ENCODE measurements at regions not wholly inside any gene's neighbourhood (a gene's known extent, or its start where the extent isn't known, plus 50 kb on each side); places are given as distances from the start of the nearest gene placed in this dataset.

- TF ChIP-seq, protein P1, sequence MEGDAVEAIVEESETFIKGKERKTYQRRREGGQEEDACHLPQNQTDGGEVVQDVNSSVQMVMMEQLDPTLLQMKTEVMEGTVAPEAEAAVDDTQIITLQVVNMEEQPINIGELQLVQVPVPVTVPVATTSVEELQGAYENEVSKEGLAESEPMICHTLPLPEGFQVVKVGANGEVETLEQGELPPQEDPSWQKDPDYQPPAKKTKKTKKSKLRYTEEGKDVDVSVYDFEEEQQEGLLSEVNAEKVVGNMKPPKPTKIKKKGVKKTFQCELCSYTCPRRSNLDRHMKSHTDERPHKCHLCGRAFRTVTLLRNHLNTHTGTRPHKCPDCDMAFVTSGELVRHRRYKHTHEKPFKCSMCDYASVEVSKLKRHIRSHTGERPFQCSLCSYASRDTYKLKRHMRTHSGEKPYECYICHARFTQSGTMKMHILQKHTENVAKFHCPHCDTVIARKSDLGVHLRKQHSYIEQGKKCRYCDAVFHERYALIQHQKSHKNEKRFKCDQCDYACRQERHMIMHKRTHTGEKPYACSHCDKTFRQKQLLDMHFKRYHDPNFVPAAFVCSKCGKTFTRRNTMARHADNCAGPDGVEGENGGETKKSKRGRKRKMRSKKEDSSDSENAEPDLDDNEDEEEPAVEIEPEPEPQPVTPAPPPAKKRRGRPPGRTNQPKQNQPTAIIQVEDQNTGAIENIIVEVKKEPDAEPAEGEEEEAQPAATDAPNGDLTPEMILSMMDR (IDR thresholded peaks at IDR 0.05; ENCODE audit: borderline replicate concordance, control extremely low read depth, extremely low read depth, insufficient read depth, missing control alignments) = no peak
- no peak for DNase-seq (ENCODE audit: low spot score)
- in situ Hi-C loops (cut with MboI; ENCODE audit: low sequenced_read_pairs, unreplicated experiment) = no loop called here
These were observed 161.8 kb downstream of the PALM2AKAP2 start for GRCh38 chr9:109941771-109942170.

- TF ChIP-seq, protein P1 (IDR thresholded peaks at IDR 0.05; ENCODE audit: borderline replicate concordance, control extremely low read depth, extremely low read depth, insufficient read depth, missing control alignments) = no peak
- DNase-seq (ENCODE audit: low spot score) = no peak
- in situ Hi-C loops (cut with MboI; ENCODE audit: low sequenced_read_pairs, unreplicated experiment) = no loop called here
These were observed 165.6 kb downstream of the PALM2AKAP2 start for GRCh38 chr9:109945573-109945972.

DNA sequence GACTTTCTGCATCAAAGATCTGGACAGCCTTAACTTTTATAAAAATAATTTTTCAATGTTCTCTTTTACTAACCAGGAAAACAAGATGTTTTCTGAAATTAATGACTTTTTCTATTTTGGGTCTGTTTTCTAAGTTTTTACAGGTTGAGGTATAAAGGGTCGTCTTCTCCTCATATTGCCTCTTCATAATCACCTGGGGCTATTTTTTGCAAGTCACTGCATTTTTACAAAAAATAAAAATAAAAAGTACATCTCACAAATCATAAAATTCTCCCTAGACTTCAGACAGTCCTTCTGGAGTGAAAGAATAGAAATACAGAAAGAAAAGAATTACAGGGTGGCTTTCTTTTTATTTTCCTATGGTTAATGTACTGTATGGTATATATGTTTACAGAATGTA lies 168.5 kb downstream of the PALM2AKAP2 start:
- DNase-seq (ENCODE audit: low spot score) = no peak
- TF ChIP-seq, protein P1 (IDR thresholded peaks at IDR 0.05; ENCODE audit: borderline replicate concordance, control extremely low read depth, extremely low read depth, insufficient read depth, missing control alignments) = no peak
- in situ Hi-C loops (cut with MboI; ENCODE audit: low sequenced_read_pairs, unreplicated experiment) = no loop called here

- DNase-seq (ENCODE audit: low spot score) = peak; percentile 38
- in situ Hi-C loops (cut with MboI; ENCODE audit: low sequenced_read_pairs, unreplicated experiment) = no loop called here
- TF ChIP-seq, protein P1 (IDR thresholded peaks at IDR 0.05; ENCODE audit: borderline replicate concordance, control extremely low read depth, extremely low read depth, insufficient read depth, missing control alignments) = no peak
These were observed 170.9 kb downstream of the PALM2AKAP2 start for GRCh38 chr9:109950710-109951443.

DNA sequence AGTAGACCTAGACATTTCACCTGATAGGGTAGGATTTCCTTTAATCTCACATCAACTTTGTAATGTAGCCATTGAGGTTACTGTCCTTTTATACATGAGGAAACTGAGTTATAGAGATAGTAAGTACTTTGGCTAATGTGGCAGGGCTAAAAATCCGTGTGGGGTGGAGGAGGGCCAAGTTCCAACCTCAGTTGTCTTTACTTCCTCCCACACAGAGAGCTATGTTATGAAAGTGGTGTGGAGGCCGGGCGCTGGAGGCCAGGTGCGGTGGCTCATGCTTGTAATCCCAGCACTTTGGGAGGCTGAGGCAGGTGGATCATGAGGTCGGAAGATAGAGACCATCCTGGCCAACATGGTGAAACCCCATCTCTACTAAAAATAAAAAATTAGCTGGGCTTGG lies 173.3 kb downstream of the PALM2AKAP2 start:
- DNase-seq (ENCODE audit: low spot score) = no peak
- TF ChIP-seq, protein P1 (IDR thresholded peaks at IDR 0.05; ENCODE audit: borderline replicate concordance, control extremely low read depth, extremely low read depth, insufficient read depth, missing control alignments) = no peak
- in situ Hi-C loops (cut with MboI; ENCODE audit: low sequenced_read_pairs, unreplicated experiment) = no loop called here

DNA sequence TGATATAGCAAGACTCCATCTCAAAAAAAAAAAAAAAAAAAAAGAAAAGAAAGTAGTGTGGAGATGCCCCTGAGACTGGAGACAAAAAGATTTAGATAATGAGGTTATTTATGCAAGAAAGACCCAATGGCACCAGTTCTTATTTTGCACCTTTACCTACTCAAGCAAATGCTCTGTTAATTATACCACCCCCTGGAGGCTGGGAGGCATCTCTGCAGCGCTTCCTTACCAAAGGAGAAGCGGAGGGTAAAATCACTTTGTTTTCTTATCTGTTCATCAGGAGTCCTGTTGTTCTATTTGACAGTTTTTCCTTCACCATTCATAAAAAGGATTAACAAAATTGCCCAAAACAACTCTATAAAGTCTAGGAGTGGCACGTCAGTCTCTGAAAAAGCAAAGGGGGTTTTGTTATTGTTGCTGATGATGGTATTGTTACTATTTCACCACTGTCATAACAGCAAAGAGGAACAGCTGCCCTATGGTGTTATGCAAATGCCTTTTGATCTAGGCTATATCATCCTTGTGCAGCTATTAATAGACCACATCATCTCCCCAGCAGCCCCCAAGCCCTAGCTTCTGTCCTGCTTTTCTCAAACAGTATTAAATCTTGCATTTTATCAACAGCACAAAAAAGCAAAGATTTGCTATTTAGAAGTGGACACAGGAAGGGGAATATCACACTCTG lies 174.0 kb downstream of the PALM2AKAP2 start:
- no peak for DNase-seq (ENCODE audit: low spot score)
- in situ Hi-C loops (cut with MboI; ENCODE audit: low sequenced_read_pairs, unreplicated experiment) = no loop called here
- TF ChIP-seq, protein P1 (IDR thresholded peaks at IDR 0.05; ENCODE audit: borderline replicate concordance, control extremely low read depth, extremely low read depth, insufficient read depth, missing control alignments) = no peak

Measured in GM13976 (cell line).